ENCODE measurements at regions not wholly inside any gene's neighbourhood (a gene's known extent, or its start where the extent isn't known, plus 50 kb on each side); places are given as distances from the start of the nearest gene placed in this dataset.
A peak's percentile ranks its signal among the peaks of the same experiment; 100 is the strongest.

DNA sequence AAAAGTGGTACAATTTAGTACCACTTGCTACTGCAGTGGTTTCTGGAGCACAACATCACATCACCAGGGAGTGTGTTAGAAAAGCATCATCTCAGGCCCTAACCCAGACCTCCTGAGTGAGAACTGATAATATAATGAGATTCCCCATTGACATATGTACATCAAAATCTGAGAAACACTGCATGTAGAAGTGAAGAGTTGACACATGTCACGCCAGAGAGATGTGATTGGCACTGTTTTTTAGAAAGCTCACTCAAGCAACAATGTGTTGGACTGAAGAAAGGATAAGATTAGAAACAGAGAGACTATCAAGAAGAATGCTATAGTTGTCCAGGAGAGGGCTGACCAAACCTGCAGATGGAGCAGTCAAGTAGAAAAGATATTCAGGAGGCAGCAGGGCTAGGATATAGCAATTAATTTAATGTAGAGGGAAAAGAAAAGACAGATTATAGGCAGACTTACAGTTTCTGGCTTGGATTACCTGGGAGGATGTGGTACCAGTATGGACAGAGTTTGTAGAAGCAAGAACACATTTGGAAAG is 324.4 kb upstream of the ADAMTSL1 start:
- Histone ChIP-seq H3K4me3 (replicated peaks in 1 of 3; ENCODE audit: insufficient read depth in 1 of 3, low read depth in 1 of 3, low read length in 3 of 3) (no peak overlapping the region), H3K79me2 (ENCODE audit: control insufficient read depth, insufficient read depth, low read length) (no peaks in the 10 kb centered on the region), H2AFZ (ENCODE audit: low read depth, low read length) (no peak overlapping the region), H3K27ac (ENCODE audit: insufficient read depth, low read depth, low read length) (no peak overlapping the region), H3K9ac (replicated peaks; ENCODE audit: extremely low read depth, insufficient read depth, low read length) (no peak overlapping the region), H3K4me1 (ENCODE audit: control insufficient read depth, extremely low read depth, insufficient read depth, low read length) (no peaks in the 10 kb centered on the region), H3K9me3 (replicated peaks; ENCODE audit: control insufficient read depth, insufficient read depth, low read length) (no peaks in the 10 kb centered on the region), H3K27me3 (ENCODE audit: control insufficient read depth in 2 of 2, insufficient read depth in 2 of 2, low read length in 2 of 2) (peaks cover 7 to 8% of the 10 kb centered on the region in 2 experiments), H3K9me1 (replicated peaks; ENCODE audit: control insufficient read depth, extremely low read depth, insufficient read depth, low read length) (no peaks in the 10 kb centered on the region), H3K4me2 (ENCODE audit: insufficient read depth, low read length) (no peak overlapping the region), H3K36me3 (ENCODE audit: control insufficient read depth in 2 of 2, extremely low read depth in 1 of 2, insufficient read depth in 2 of 2, low read length in 2 of 2) (no peaks in the 10 kb centered on the region), H4K20me1 (replicated peaks; ENCODE audit: control insufficient read depth, extremely low read depth, insufficient read depth, low read length) (no peaks in the 10 kb centered on the region)
- CTCF ChIA-PET, result interaction anchor here (1.5 kb wide), 1 partner anchor 10 kb away, joined by 3 read pairs; no protein-coding TSS in a partner anchor
- intact Hi-C loops (cut with micrococcal nuclease), result no loop called here
- dilution Hi-C loops (cut with MboI; ENCODE audit: extremely low pct_ligation_motif_present, low sequenced_read_pairs), result no loop called here
- POLR2A ChIA-PET, result no interaction called here
- DNase-seq (ENCODE audit: low read depth, low spot score), result peak; percentile 4
- no TSS peak for BruUV-seq (replicated peaks)
- FAIRE-seq, result no peak
- TF ChIP-seq JUN (IDR thresholded peaks at IDR 0.05; ENCODE audit: borderline replicate concordance, insufficient read depth, insufficient read length, low read depth) (no peak), EZH2 (IDR thresholded peaks at IDR 0.05; ENCODE audit: borderline replicate concordance, low read depth, low read length, severe bottlenecking) (no peak), CTCF (IDR thresholded peaks at IDR 0.05; ENCODE audit: extremely low read depth in 1 of 2, insufficient read depth in 1 of 2, low read depth in 1 of 2, low read length in 2 of 2) (no peak)
- TF ChIP-seq, protein P1, sequence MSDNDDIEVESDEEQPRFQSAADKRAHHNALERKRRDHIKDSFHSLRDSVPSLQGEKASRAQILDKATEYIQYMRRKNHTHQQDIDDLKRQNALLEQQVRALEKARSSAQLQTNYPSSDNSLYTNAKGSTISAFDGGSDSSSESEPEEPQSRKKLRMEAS (IDR thresholded peaks at IDR 0.05; ENCODE audit: insufficient read depth, insufficient read length), result no peak

GRCh38 chr9:18154661-18155060 is 319.3 kb upstream of the ADAMTSL1 start:
- POLR2A ChIA-PET, result no interaction called here
- intact Hi-C loops (cut with micrococcal nuclease), result no loop called here

More at GRCh38 chr9:18154661-18155060, 319.3 kb upstream of the ADAMTSL1 start:
- Histone ChIP-seq H3K9ac (replicated peaks; ENCODE audit: extremely low read depth, insufficient read depth, low read length) (no peak overlapping the region), H3K4me1 (ENCODE audit: control insufficient read depth, extremely low read depth, insufficient read depth, low read length) (no peaks in the 10 kb centered on the region), H2AFZ (ENCODE audit: low read depth, low read length) (no peak overlapping the region), H4K20me1 (replicated peaks; ENCODE audit: control insufficient read depth, extremely low read depth, insufficient read depth, low read length) (no peaks in the 10 kb centered on the region), H3K9me1 (replicated peaks; ENCODE audit: control insufficient read depth, extremely low read depth, insufficient read depth, low read length) (no peaks in the 10 kb centered on the region), H3K79me2 (ENCODE audit: control insufficient read depth, insufficient read depth, low read length) (no peaks in the 10 kb centered on the region), H3K36me3 (ENCODE audit: control insufficient read depth in 2 of 2, extremely low read depth in 1 of 2, insufficient read depth in 2 of 2, low read length in 2 of 2) (no peaks in the 10 kb centered on the region), H3K4me3 (replicated peaks in 1 of 3; ENCODE audit: insufficient read depth in 1 of 3, low read depth in 1 of 3, low read length in 3 of 3) (no peak overlapping the region), H3K27ac (ENCODE audit: insufficient read depth, low read depth, low read length) (no peak overlapping the region), H3K27me3 (ENCODE audit: control insufficient read depth in 2 of 2, insufficient read depth in 2 of 2, low read length in 2 of 2) (peaks cover 4 to 15% of the 10 kb centered on the region in 2 experiments), H3K9me3 (replicated peaks; ENCODE audit: control insufficient read depth, insufficient read depth, low read length) (no peaks in the 10 kb centered on the region), H3K4me2 (ENCODE audit: insufficient read depth, low read length) (no peak overlapping the region)
- dilution Hi-C loops (cut with MboI; ENCODE audit: extremely low pct_ligation_motif_present, low sequenced_read_pairs), result no loop called here
- no TSS peak for BruUV-seq (replicated peaks)
- TF ChIP-seq EZH2 (IDR thresholded peaks at IDR 0.05; ENCODE audit: borderline replicate concordance, low read depth, low read length, severe bottlenecking) (no peak), MYC (IDR thresholded peaks at IDR 0.05; ENCODE audit: low read depth, low read length) (no peak)
- DNase-seq (ENCODE audit: low read depth, low spot score) (no peak), FAIRE-seq (no peak)
- CTCF ChIA-PET, result interaction anchor here (0.9 kb wide), 1 partner anchor 25 kb away, joined by 3 read pairs; no protein-coding TSS in a partner anchor
